Parathyroid adenoma (tissue), 2 donors: ENCODE measurements at regions not wholly inside any gene's neighbourhood (a gene's known extent, or its start where the extent isn't known, plus 50 kb on each side); places are given as distances from the start of the nearest gene placed in this dataset.

Source experiments
- H2AFZ ChIP-seq: fragments of 300-600 bp; sonication (generic); one replicate; pipeline ENCODE4 v1.7.0; 2017; ENCODE audit warnings: antibody characterized with exemption, mild to moderate bottlenecking
- H3K27ac ChIP-seq: fragments of 300-600 bp; sonication (generic); one replicate; pipeline ENCODE4 v1.7.0; 2017
- H3K27me3 ChIP-seq: fragments of 300-600 bp; sonication (generic); one replicate; pipeline ENCODE4 v1.7.0; 2017; ENCODE audit warnings: low read length; ENCODE audit not compliant: control insufficient read depth, insufficient read depth
- H3K36me3 ChIP-seq: fragments of 300-600 bp; sonication (generic); one replicate; pipeline ENCODE4 v1.7.0; 2017; ENCODE audit warnings: low read length; ENCODE audit not compliant: control insufficient read depth, insufficient read depth
- H3K4me1 ChIP-seq: fragments of 300-600 bp; sonication (generic); one replicate; pipeline ENCODE4 v1.7.0; 2017; ENCODE audit warnings: control low read depth
- H3K4me2 ChIP-seq: fragments of 300-600 bp; sonication (generic); one replicate; pipeline ENCODE4 v1.7.0; 2017; ENCODE audit warnings: low read length
- H3K4me3 ChIP-seq: fragments of 300-600 bp; sonication (generic); one replicate; pipeline ENCODE4 v1.7.0; 2017; ENCODE audit warnings: low read depth, low read length
- H3K79me2 ChIP-seq: fragments of 300-600 bp; sonication (generic); one replicate; pipeline ENCODE4 v1.7.0; 2017; ENCODE audit warnings: control low read depth
- H3K9ac ChIP-seq: fragments of 300-600 bp; sonication (generic); one replicate; pipeline ENCODE4 v1.7.0; 2017; ENCODE audit warnings: mild to moderate bottlenecking
- H3K9me3 ChIP-seq: fragments of 300-600 bp; sonication (generic); one replicate; pipeline ENCODE4 v1.7.0; 2017; ENCODE audit warnings: low read length; ENCODE audit not compliant: control insufficient read depth
- TF ChIP-seq, protein P1 (sequence below): fragments of 300-600 bp; sonication (generic); IDR thresholded peaks from one replicate; pipeline ENCODE4 v1.7.0; 2017; ENCODE audit warnings: antibody characterized with exemption, mild to moderate bottlenecking
- donor health status: primary hyperparathyroidism.

DNA sequence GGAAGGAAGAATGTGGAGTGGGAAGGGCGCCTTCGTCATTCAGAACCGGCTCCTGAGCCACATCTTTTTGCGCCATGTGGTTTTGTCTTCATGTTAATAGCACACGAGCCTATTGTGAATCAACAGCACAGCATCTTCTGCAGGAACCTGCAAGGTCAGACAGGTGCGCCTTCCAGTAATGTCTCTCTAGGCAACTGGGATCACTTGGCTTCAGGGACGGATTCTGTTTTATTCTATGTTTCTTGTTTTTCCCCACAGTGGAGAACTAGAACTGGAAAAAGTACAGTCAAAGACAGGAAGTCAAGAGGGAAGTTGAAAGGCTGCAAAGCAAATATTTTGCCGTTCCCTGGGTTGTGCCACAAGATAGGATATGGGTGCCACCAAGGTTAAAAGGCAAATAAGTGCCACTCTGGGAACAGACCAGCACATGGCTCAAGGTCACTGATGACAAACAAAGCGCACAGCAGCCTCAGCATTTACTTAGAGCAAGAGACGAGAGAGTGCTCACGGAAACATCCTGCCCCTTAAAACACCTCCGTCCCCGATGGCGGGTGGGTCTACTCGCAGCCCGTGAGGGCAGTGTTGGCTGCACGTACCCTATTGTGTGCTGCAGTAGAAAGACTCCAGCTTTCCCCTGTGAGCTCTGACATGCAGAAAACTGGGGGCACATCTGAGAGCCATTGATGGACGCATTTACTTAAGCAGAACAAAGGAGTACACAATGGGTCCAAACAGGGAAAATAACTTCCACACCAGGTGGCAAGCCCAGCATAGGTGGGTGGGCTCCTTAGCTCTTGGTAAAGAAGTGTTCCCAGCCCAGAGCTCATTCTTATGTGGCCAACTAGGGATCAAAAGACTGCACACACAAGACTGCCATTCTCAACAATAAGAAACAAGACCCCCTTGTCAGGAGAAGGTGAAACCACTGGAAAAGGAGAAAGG is 107.2 kb upstream of the PARD3B start:
- TF ChIP-seq, protein P1, sequence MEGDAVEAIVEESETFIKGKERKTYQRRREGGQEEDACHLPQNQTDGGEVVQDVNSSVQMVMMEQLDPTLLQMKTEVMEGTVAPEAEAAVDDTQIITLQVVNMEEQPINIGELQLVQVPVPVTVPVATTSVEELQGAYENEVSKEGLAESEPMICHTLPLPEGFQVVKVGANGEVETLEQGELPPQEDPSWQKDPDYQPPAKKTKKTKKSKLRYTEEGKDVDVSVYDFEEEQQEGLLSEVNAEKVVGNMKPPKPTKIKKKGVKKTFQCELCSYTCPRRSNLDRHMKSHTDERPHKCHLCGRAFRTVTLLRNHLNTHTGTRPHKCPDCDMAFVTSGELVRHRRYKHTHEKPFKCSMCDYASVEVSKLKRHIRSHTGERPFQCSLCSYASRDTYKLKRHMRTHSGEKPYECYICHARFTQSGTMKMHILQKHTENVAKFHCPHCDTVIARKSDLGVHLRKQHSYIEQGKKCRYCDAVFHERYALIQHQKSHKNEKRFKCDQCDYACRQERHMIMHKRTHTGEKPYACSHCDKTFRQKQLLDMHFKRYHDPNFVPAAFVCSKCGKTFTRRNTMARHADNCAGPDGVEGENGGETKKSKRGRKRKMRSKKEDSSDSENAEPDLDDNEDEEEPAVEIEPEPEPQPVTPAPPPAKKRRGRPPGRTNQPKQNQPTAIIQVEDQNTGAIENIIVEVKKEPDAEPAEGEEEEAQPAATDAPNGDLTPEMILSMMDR = no peak
- H3K9ac ChIP-seq = no peak overlapping the region
- H3K9me3 ChIP-seq = no peaks in the 10 kb centered on the region
- no peaks in the 10 kb centered on the region for H3K36me3 ChIP-seq
- no peak overlapping the region for H3K4me3 ChIP-seq
- H3K79me2 ChIP-seq = no peaks in the 10 kb centered on the region
- H3K27me3 ChIP-seq = no peaks in the 10 kb centered on the region
- H3K4me1 ChIP-seq = no peaks in the 10 kb centered on the region
- H3K27ac ChIP-seq = no peak overlapping the region
- H3K4me2 ChIP-seq = no peak overlapping the region
- H2AFZ ChIP-seq = no peak overlapping the region

DNA sequence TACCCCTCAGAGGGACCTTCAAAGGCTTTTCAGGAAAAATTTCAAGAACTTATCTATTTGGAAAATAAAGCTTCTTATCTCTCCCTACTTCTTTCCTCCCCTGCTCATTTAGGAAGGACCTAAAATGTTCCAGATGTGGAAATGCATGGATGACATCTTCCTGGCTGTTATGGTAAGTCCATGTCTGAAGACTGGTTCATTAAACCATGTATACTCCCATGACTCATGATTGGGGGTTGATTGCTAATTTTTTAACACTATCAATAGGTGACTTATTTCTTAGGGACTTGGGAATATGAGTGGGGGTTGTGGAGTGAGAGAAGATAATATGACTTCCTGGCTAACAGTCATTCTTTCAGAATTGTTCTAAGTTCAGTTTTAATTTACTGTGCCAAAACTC is 104.0 kb upstream of the PARD3B start:
- Histone ChIP-seq H3K79me2 (no peaks in the 10 kb centered on the region), H3K36me3 (no peaks in the 10 kb centered on the region), H3K27ac (no peak overlapping the region), H3K9ac (no peak overlapping the region), H3K4me3 (no peak overlapping the region), H3K4me2 (no peak overlapping the region), H2AFZ (no peak overlapping the region), H3K4me1 (no peaks in the 10 kb centered on the region), H3K9me3 (no peaks in the 10 kb centered on the region), H3K27me3 (no peaks in the 10 kb centered on the region)
- TF ChIP-seq, protein P1 = no peak

DNA sequence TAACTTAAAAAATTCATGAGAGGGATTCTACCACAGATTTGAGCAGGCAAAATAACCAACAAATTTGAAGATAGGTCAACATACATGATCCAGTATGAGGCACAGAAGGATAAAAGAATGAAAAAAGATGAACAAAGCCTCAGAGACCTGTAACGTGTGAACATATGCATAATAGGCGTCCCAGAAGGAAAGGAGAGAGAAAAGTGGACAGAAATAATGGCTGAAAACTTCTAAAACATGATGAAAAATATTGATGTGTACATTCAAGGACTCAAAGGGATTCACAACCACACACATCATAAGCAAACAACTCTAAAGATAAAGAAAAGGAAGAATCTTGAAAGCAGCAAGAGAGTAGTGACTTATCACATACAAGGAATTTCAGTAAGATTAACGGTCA is 100.1 kb upstream of the PARD3B start:
- H3K79me2 ChIP-seq = no peaks in the 10 kb centered on the region
- H3K4me2 ChIP-seq = no peak overlapping the region
- no peak overlapping the region for H3K4me3 ChIP-seq
- H3K9me3 ChIP-seq = no peaks in the 10 kb centered on the region
- H3K27me3 ChIP-seq = no peaks in the 10 kb centered on the region
- H3K4me1 ChIP-seq = no peaks in the 10 kb centered on the region
- H3K27ac ChIP-seq = no peak overlapping the region
- H3K36me3 ChIP-seq = no peaks in the 10 kb centered on the region
- H2AFZ ChIP-seq = no peak overlapping the region
- H3K9ac ChIP-seq = no peak overlapping the region
- TF ChIP-seq, protein P1 = no peak

DNA sequence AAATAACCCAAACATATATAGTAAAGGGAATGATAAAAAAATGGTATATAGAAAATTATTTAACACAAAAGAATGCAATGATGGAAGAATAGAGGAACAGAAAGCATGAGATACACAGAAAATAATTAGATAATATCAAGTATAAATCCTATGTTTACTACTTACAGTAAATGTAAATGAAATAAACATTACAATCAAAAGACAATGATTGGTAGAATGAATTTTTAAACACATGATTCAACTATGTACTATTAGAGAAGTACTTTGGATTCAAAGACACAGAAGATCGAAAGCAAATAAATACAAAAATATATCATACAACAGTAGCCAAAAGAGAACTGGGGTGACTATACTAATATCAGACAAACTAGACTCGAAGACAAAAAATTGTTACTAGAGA is 97.6 kb upstream of the PARD3B start:
- Histone ChIP-seq H3K27me3 (no peaks in the 10 kb centered on the region), H3K9ac (no peak overlapping the region), H3K4me1 (no peaks in the 10 kb centered on the region), H3K36me3 (no peaks in the 10 kb centered on the region), H3K4me3 (no peak overlapping the region), H3K9me3 (no peaks in the 10 kb centered on the region), H3K79me2 (no peaks in the 10 kb centered on the region), H3K4me2 (no peak overlapping the region), H2AFZ (no peak overlapping the region), H3K27ac (no peak overlapping the region)
- TF ChIP-seq, protein P1 = no peak

DNA sequence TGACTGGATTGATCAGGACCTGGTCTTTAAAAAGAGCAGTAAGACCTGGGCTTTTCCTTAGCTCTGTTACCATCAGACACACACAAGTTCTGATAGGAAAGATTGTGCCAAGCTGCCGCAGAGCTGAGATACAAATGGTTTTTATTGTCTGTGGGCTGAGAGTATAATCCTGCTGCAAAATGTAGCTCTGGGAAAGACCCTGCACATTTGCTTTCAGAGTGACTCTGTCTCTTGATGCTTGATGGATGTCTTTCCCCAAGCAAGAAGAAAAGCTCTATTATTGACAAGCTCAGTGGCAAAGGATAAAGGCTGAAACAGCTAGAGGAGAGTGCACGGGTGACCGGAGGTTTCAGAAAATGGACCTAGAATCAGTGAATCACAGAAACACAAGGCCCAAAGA is 95.3 kb upstream of the PARD3B start:
- H3K9ac ChIP-seq = no peak overlapping the region
- H3K4me3 ChIP-seq = no peak overlapping the region
- no peaks in the 10 kb centered on the region for H3K9me3 ChIP-seq
- H3K4me1 ChIP-seq = no peaks in the 10 kb centered on the region
- TF ChIP-seq, protein P1 = no peak
- no peak overlapping the region for H3K4me2 ChIP-seq
- no peaks in the 10 kb centered on the region for H3K27me3 ChIP-seq
- H3K27ac ChIP-seq = no peak overlapping the region
- peak overlapping the region; percentile 39 for H2AFZ ChIP-seq
- no peaks in the 10 kb centered on the region for H3K36me3 ChIP-seq
- H3K79me2 ChIP-seq = no peaks in the 10 kb centered on the region
